ENCODE measurements at regions not wholly inside any gene's neighbourhood (a gene's known extent, or its start where the extent isn't known, plus 50 kb on each side); places are given as distances from the start of the nearest gene placed in this dataset.

GRCh38 chr6:133707456-133707855, 181.5 kb upstream of the TCF21 start:
- no peak for TF ChIP-seq POLR2A (IDR thresholded peaks at IDR 0.05)
- no peak for TF ChIP-seq CTCF (IDR thresholded peaks at IDR 0.05)

All from heart left ventricle (tissue), 13 donors.